HG03103 (cell line): ENCODE measurements at regions not wholly inside any gene's neighbourhood (a gene's known extent, or its start where the extent isn't known, plus 50 kb on each side); places are given as distances from the start of the nearest gene placed in this dataset.

Experiments used
- ATAC-seq: cut with Tn5 transposase; IDR thresholded peaks from one replicate; pipeline ENCODE4 v1.9.1; 2021; ENCODE audit warnings: low read depth; ENCODE audit not compliant: unreplicated experiment

- ATAC-seq: no peak
Measured at GRCh38 chr2:41703123-41703522, 344.7 kb upstream of the PKDCC start.

- no peak for ATAC-seq
Measured at GRCh38 chr2:41705634-41706033, 342.2 kb upstream of the PKDCC start.

- no peak for ATAC-seq
Measured at GRCh38 chr2:41706286-41706685, 341.5 kb upstream of the PKDCC start.

- no peak for ATAC-seq
Measured at GRCh38 chr2:41707790-41708451, 339.9 kb upstream of the PKDCC start.

GRCh38 chr2:41709702-41710599, 337.9 kb upstream of the PKDCC start:
- no peak for ATAC-seq

GRCh38 chr2:41710944-41711343, 336.9 kb upstream of the PKDCC start:
- no peak for ATAC-seq

- no peak for ATAC-seq
Measured at GRCh38 chr2:41711736-41712135, 336.1 kb upstream of the PKDCC start.

GRCh38 chr2:41716497-41716896, 331.3 kb upstream of the PKDCC start:
- no peak for ATAC-seq

GRCh38 chr2:41717839-41718238, 330.0 kb upstream of the PKDCC start:
- no peak for ATAC-seq

GRCh38 chr2:41718705-41719104, 329.1 kb upstream of the PKDCC start:
- no peak for ATAC-seq

- ATAC-seq: no peak
Measured at GRCh38 chr2:41719756-41720155, 328.1 kb upstream of the PKDCC start.

GRCh38 chr2:41720331-41721251, 327.2 kb upstream of the PKDCC start:
- ATAC-seq: peak; percentile 46

GRCh38 chr2:41722668-41723369, 325.0 kb upstream of the PKDCC start:
- ATAC-seq: no peak

GRCh38 chr2:41723526-41723925, 324.3 kb upstream of the PKDCC start:
- ATAC-seq: no peak

GRCh38 chr2:41724465-41724864, 323.4 kb upstream of the PKDCC start:
- no peak for ATAC-seq

- ATAC-seq: no peak
Measured at GRCh38 chr2:41725901-41726300, 321.9 kb upstream of the PKDCC start.

- ATAC-seq: no peak
Measured at GRCh38 chr2:41726364-41726763, 321.5 kb upstream of the PKDCC start.

GRCh38 chr2:41727152-41727551, 320.7 kb upstream of the PKDCC start:
- ATAC-seq: no peak

GRCh38 chr2:41727711-41728110, 320.1 kb upstream of the PKDCC start:
- no peak for ATAC-seq

- ATAC-seq: no peak
Measured at GRCh38 chr2:41728788-41729338, 319.0 kb upstream of the PKDCC start.
